Activated T-helper 1 cell treated with anti-CD3 and anti-CD28 coated beads, Interleukin-12 subunit alpha, Interleukin-12 subunit beta, Interleukin-2, Interleukin-4 antibody, amounts not matched to agents 30 ng/mL and 10 ng/mL and 1 ng/mL, durations not matched to agents 14 hours and 24 hours and 36 hours (primary cell): ENCODE measurements at regions not wholly inside any gene's neighbourhood (a gene's known extent, or its start where the extent isn't known, plus 50 kb on each side); places are given as distances from the start of the nearest gene placed in this dataset.

Source experiments
- DNase-seq: peaks from one replicate; pipeline ENCODE4 v3.0.0; 2021; ENCODE audit warnings: low spot score
- H3K27ac Mint-ChIP-seq: one replicate; pipeline ENCODE4 v1.8.0; 2021; ENCODE audit warnings: mild to moderate bottlenecking, mixed read lengths
- H3K27me3 Mint-ChIP-seq: one replicate; pipeline ENCODE4 v1.8.0; 2022; ENCODE audit warnings: mild to moderate bottlenecking, moderate library complexity, mixed read lengths; ENCODE audit not compliant: insufficient read depth
- H3K36me3 Mint-ChIP-seq: one replicate; pipeline ENCODE4 v1.8.0; 2021; ENCODE audit warnings: low read depth, mixed read lengths
- H3K4me1 Mint-ChIP-seq: one replicate; pipeline ENCODE4 v1.8.0; 2021; ENCODE audit warnings: low read depth, mixed read lengths
- H3K4me3 Mint-ChIP-seq: one replicate; pipeline ENCODE4 v1.8.0; 2021; ENCODE audit warnings: mild to moderate bottlenecking, moderate library complexity, mixed read lengths
- H3K9me3 Mint-ChIP-seq: one replicate; pipeline ENCODE4 v1.8.0; 2021; ENCODE audit warnings: mixed read lengths
- intact Hi-C: fragments of 100-400 bp; cut with micrococcal nuclease; formaldehyde crosslinking; loops from one replicate; pipeline ENCODE4 v1.15.1; 2024

DNA sequence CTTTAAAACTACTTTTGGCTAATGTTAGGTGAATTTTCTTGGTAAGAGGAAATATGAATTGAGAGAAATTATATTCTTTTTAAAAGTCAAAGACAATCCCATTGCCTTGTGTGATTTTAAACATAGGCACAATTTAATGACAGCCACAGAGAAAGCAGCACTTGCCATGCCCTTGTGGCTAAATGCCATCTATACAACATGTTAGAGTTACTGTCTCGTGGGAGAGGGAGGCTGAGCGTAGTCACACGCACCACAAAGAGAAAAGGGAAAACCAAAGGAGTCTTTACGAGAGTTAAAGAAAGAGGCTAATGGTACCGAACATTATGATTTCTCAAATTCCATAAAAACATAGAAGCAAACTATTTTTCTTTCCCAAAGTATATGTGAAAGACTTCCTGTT is 537.9 kb downstream of the PTPRC start:
- peaks cover 2% of the 10 kb centered on the region for H3K27me3 Mint-ChIP-seq
- intact Hi-C loops, result loop anchor here (10.0 kb wide), 2 partner anchors 532 to 1402 kb away; partner anchors contain the start of gene DENND1B
- no peaks in the 10 kb centered on the region for H3K9me3 Mint-ChIP-seq
- peaks cover 33% of the 10 kb centered on the region for H3K4me1 Mint-ChIP-seq
- no peak for DNase-seq
- H3K27ac Mint-ChIP-seq, result no peak overlapping the region
- no peaks in the 10 kb centered on the region for H3K36me3 Mint-ChIP-seq
- no peak overlapping the region for H3K4me3 Mint-ChIP-seq

GRCh38 chr1:199177241-199177640 is 538.4 kb downstream of the PTPRC start:
- H3K27me3 Mint-ChIP-seq, result peaks cover 2% of the 10 kb centered on the region
- no peak overlapping the region for H3K4me3 Mint-ChIP-seq
- H3K9me3 Mint-ChIP-seq, result no peaks in the 10 kb centered on the region
- no peak overlapping the region for H3K27ac Mint-ChIP-seq
- H3K4me1 Mint-ChIP-seq, result peaks cover 32% of the 10 kb centered on the region
- H3K36me3 Mint-ChIP-seq, result no peaks in the 10 kb centered on the region
- DNase-seq, result no peak
- intact Hi-C loops, result loop anchor here (10.0 kb wide), 2 partner anchors 532 to 1402 kb away; partner anchors contain the start of gene DENND1B

GRCh38 chr1:199178646-199179045 is 539.8 kb downstream of the PTPRC start:
- no peak for DNase-seq
- Mint-ChIP-seq H3K4me1 (peaks cover 21% of the 10 kb centered on the region), H3K9me3 (no peaks in the 10 kb centered on the region), H3K27me3 (peaks cover 2% of the 10 kb centered on the region), H3K27ac (no peak overlapping the region), H3K36me3 (no peaks in the 10 kb centered on the region), H3K4me3 (no peak overlapping the region)
- intact Hi-C loops, result loop anchor here (10.0 kb wide), 2 partner anchors 534 to 1404 kb away; partner anchors contain the start of gene DENND1B

DNA sequence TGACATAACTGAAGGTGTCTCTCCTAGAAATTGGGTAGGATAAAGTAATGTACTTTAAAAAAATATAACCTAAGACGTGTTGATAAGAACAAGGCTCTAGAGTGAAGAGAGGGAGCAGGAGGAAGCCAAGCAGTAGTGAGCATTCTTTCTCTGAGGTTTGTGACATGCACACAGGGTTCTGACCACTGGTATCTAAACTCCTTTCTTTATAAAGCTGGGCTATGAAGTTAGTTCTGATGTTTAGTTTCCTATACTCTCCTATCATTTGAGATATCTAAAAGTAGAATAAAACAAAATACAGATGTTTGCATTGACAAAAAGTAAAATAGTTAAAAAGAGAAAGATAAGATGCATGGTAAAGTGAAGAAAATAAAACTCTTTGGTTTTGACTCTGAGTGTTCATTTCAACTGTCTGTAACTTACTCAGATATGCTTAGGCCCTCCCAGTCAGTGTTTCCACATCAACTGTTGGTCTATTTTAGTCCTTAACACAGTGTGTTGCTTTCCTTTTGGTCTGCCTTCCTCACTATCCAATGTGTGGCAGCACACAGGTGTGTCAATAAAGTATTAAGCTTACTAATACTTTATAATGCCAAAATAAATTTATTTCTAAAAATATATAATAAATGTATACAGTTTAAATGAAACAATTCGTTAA is 543.5 kb downstream of the PTPRC start:
- DNase-seq, result no peak
- no peaks in the 10 kb centered on the region for H3K9me3 Mint-ChIP-seq
- H3K36me3 Mint-ChIP-seq, result no peaks in the 10 kb centered on the region
- intact Hi-C loops, result loop anchor here (1.0 to 2.0 kb wide), 2 partner anchors 8 to 44 kb away; no protein-coding TSS in a partner anchor
- no peaks in the 10 kb centered on the region for H3K27me3 Mint-ChIP-seq
- H3K4me1 Mint-ChIP-seq, result peaks cover 8% of the 10 kb centered on the region
- H3K4me3 Mint-ChIP-seq, result no peak overlapping the region
- H3K27ac Mint-ChIP-seq, result no peak overlapping the region

- Mint-ChIP-seq H3K27ac (no peak overlapping the region), H3K9me3 (no peaks in the 10 kb centered on the region), H3K4me1 (peaks cover 8% of the 10 kb centered on the region), H3K4me3 (no peak overlapping the region), H3K36me3 (no peaks in the 10 kb centered on the region), H3K27me3 (peaks cover 2% of the 10 kb centered on the region)
- intact Hi-C loops, result no loop called here
- no peak for DNase-seq
Observed at GRCh38 chr1:199184180-199184579, 545.3 kb downstream of the PTPRC start.

DNA sequence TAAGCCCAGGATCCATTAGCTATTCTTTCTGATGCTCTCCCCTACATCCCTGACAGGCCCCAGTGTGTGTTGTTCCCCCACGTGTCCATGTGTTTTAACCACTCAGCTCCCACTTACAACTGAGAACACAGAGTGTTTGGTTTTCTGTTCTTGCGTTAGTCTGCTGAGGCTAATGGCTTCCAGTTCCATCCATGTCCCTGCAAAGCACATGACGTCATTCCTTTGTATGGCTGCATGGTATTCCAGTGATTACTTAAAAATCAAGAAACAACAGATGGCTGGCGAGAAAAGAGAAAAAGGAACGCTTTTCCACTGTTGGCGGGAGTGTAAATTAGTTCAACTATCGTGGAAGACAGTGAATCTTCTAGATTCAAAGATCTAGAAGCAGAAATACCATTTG is 556.0 kb downstream of the PTPRC start:
- Mint-ChIP-seq H3K4me3 (no peak overlapping the region), H3K27ac (no peak overlapping the region), H3K9me3 (no peaks in the 10 kb centered on the region), H3K4me1 (no peaks in the 10 kb centered on the region), H3K36me3 (no peaks in the 10 kb centered on the region), H3K27me3 (peaks cover 10% of the 10 kb centered on the region)
- intact Hi-C loops, result no loop called here
- no peak for DNase-seq

- H3K27me3 Mint-ChIP-seq, result peaks cover 5% of the 10 kb centered on the region
- H3K4me3 Mint-ChIP-seq, result no peak overlapping the region
- H3K27ac Mint-ChIP-seq, result no peak overlapping the region
- H3K36me3 Mint-ChIP-seq, result no peaks in the 10 kb centered on the region
- no peaks in the 10 kb centered on the region for H3K4me1 Mint-ChIP-seq
- DNase-seq, result no peak
- intact Hi-C loops, result no loop called here
- no peaks in the 10 kb centered on the region for H3K9me3 Mint-ChIP-seq
Observed at GRCh38 chr1:199197695-199198094, 558.9 kb downstream of the PTPRC start.

GRCh38 chr1:199202331-199202730 is 563.5 kb downstream of the PTPRC start:
- intact Hi-C loops, result no loop called here
- H3K4me3 Mint-ChIP-seq, result no peak overlapping the region
- H3K27me3 Mint-ChIP-seq, result peaks cover 4% of the 10 kb centered on the region
- H3K36me3 Mint-ChIP-seq, result no peaks in the 10 kb centered on the region
- H3K27ac Mint-ChIP-seq, result no peak overlapping the region
- no peaks in the 10 kb centered on the region for H3K9me3 Mint-ChIP-seq
- DNase-seq, result no peak
- H3K4me1 Mint-ChIP-seq, result no peaks in the 10 kb centered on the region

GRCh38 chr1:199204231-199204630 is 565.4 kb downstream of the PTPRC start:
- intact Hi-C loops, result no loop called here
- DNase-seq, result no peak
- no peaks in the 10 kb centered on the region for H3K9me3 Mint-ChIP-seq
- no peak overlapping the region for H3K27ac Mint-ChIP-seq
- no peak overlapping the region for H3K4me3 Mint-ChIP-seq
- H3K27me3 Mint-ChIP-seq, result peaks cover 2% of the 10 kb centered on the region
- H3K36me3 Mint-ChIP-seq, result no peaks in the 10 kb centered on the region
- no peaks in the 10 kb centered on the region for H3K4me1 Mint-ChIP-seq

- Mint-ChIP-seq H3K27me3 (peaks cover 2% of the 10 kb centered on the region), H3K4me1 (no peaks in the 10 kb centered on the region), H3K36me3 (no peaks in the 10 kb centered on the region), H3K9me3 (no peaks in the 10 kb centered on the region), H3K27ac (no peak overlapping the region), H3K4me3 (no peak overlapping the region)
- no peak for DNase-seq
- intact Hi-C loops, result no loop called here
Observed at GRCh38 chr1:199205740-199206441, 567.1 kb downstream of the PTPRC start.

DNA sequence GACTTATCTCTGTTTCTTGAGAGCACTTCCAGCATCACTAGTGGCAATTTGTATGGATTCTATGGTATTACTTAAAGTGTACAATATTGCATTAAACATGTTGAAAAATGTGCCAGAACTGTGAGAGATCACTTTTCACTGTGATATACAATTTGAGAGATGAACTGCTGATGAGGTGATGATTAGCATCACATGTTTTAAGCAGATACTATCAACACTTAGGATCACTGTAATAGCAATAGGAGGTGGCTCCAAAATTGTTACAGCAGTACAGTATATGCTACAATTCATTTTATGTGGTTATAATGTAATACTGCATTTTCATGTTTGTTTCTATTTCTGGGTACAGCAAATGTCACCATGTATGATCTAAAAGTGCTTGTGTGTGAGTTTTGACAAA is 570.0 kb downstream of the PTPRC start:
- Mint-ChIP-seq H3K4me1 (no peaks in the 10 kb centered on the region), H3K36me3 (no peaks in the 10 kb centered on the region), H3K4me3 (no peak overlapping the region), H3K9me3 (peaks cover 2% of the 10 kb centered on the region), H3K27me3 (peaks cover 2% of the 10 kb centered on the region), H3K27ac (no peak overlapping the region)
- DNase-seq, result no peak
- intact Hi-C loops, result no loop called here

- no peak for DNase-seq
- no peak overlapping the region for H3K4me3 Mint-ChIP-seq
- H3K27ac Mint-ChIP-seq, result no peak overlapping the region
- peaks cover 2% of the 10 kb centered on the region for H3K36me3 Mint-ChIP-seq
- H3K4me1 Mint-ChIP-seq, result peaks cover 8% of the 10 kb centered on the region
- H3K9me3 Mint-ChIP-seq, result peaks cover 9% of the 10 kb centered on the region
- H3K27me3 Mint-ChIP-seq, result peaks cover 7% of the 10 kb centered on the region
- intact Hi-C loops, result no loop called here
Observed at GRCh38 chr1:199218065-199218464, 579.2 kb downstream of the PTPRC start.

DNA sequence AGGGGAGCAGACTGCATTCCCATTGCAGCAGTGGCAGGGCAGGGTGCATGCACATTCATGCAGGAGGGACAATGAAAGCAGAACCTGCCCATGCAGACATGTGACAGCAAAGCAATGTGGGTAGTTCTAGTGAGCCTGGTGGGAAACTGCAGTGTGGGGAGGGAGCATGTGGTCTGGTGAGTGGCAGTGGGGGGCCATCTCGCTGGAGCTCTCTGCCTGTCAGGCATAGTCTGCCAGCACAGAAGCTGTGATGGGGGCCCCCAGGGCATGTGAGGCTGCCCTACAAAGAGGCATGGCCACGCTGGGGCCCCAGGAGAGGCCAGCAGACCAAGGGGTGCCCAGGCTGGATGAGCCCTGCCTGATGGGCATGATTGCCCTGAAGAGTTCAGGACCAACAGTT is 579.7 kb downstream of the PTPRC start:
- DNase-seq, result no peak
- intact Hi-C loops, result no loop called here
- H3K36me3 Mint-ChIP-seq, result peaks cover 2% of the 10 kb centered on the region
- no peak overlapping the region for H3K27ac Mint-ChIP-seq
- H3K4me1 Mint-ChIP-seq, result peaks cover 8% of the 10 kb centered on the region
- no peak overlapping the region for H3K4me3 Mint-ChIP-seq
- H3K27me3 Mint-ChIP-seq, result peaks cover 7% of the 10 kb centered on the region
- peaks cover 13% of the 10 kb centered on the region for H3K9me3 Mint-ChIP-seq
